LNCaP clone FGC (cell line): ENCODE measurements at regions not wholly inside any gene's neighbourhood (a gene's known extent, or its start where the extent isn't known, plus 50 kb on each side); places are given as distances from the start of the nearest gene placed in this dataset.

ENCODE experiments used
- DNase-seq: peaks from one replicate; pipeline ENCODE4 v3.0.0-alpha.2; 2011; ENCODE audit warnings: low read depth
- H3K4me3 ChIP-seq: 2 replicates; pipeline ENCODE4 v1.5.1; 2011; ENCODE audit warnings: mild to moderate bottlenecking, low read depth, low read length, control low read depth
- CTCF ChIP-seq: IDR thresholded peaks from 2 replicates; pipeline ENCODE4 v1.5.1; 2012; ENCODE audit warnings: mild to moderate bottlenecking; ENCODE audit not compliant: control insufficient read depth, insufficient read depth; ENCODE audit errors: extremely low read depth

GRCh38 chr6:165820407-165820806 is 157.4 kb upstream of the PDE10A start:
- DNase-seq: no peak
- H3K4me3 ChIP-seq: no peak overlapping the region
- TF ChIP-seq CTCF: no peak

GRCh38 chr6:165819394-165819793 is 156.4 kb upstream of the PDE10A start:
- no peak for DNase-seq
- H3K4me3 ChIP-seq: no peak overlapping the region
- no peak for TF ChIP-seq CTCF

GRCh38 chr6:165818200-165818599 is 155.2 kb upstream of the PDE10A start:
- no peak for DNase-seq
- no peak overlapping the region for H3K4me3 ChIP-seq
- TF ChIP-seq CTCF: no peak

GRCh38 chr6:165817771-165818170 is 154.7 kb upstream of the PDE10A start:
- TF ChIP-seq CTCF: no peak
- no peak for DNase-seq
- no peak overlapping the region for H3K4me3 ChIP-seq

GRCh38 chr6:165817148-165817547 is 154.1 kb upstream of the PDE10A start:
- no peak overlapping the region for H3K4me3 ChIP-seq
- no peak for DNase-seq
- no peak for TF ChIP-seq CTCF

GRCh38 chr6:165814679-165815078 is 151.6 kb upstream of the PDE10A start:
- no peak for DNase-seq
- no peak overlapping the region for H3K4me3 ChIP-seq
- no peak for TF ChIP-seq CTCF

GRCh38 chr6:165811512-165811911 is 148.5 kb upstream of the PDE10A start:
- no peak for TF ChIP-seq CTCF
- no peak overlapping the region for H3K4me3 ChIP-seq
- DNase-seq: no peak
